HG02973 (cell line): ENCODE measurements at regions not wholly inside any gene's neighbourhood (a gene's known extent, or its start where the extent isn't known, plus 50 kb on each side); places are given as distances from the start of the nearest gene placed in this dataset.
"Not testable (repeated sequence)": the region's sequence is repeated elsewhere in the genome, so short reads cannot be mapped to it uniquely, and the experiment has no call there.

ENCODE experiments used
- ATAC-seq: cut with Tn5 transposase; IDR thresholded peaks from one replicate; pipeline ENCODE4 v1.9.1; 2021; ENCODE audit warnings: moderate library complexity; ENCODE audit not compliant: unreplicated experiment

- no peak for ATAC-seq
Observed at GRCh38 chr11:106152013-106152412, 74.6 kb downstream of the AASDHPPT start.

DNA sequence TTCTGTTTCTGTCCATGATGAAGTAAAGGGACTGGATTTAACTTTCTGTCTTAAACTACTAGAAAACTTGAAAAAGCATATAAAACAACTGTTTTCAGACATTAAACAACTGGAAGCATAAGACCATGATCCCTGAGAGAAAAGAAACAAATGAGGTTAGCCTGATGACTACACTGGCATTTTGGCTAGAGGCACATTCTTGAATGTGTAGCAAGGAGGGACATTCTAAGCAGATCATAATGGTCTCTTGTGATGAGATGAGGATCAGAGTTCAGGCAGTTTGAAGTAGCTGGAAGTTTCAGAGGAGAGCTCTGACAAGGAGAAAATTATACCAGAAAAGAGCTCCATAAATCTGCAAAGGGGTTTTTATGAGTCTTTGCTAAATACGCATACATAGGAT is 75.4 kb downstream of the AASDHPPT start:
- ATAC-seq = no peak

DNA sequence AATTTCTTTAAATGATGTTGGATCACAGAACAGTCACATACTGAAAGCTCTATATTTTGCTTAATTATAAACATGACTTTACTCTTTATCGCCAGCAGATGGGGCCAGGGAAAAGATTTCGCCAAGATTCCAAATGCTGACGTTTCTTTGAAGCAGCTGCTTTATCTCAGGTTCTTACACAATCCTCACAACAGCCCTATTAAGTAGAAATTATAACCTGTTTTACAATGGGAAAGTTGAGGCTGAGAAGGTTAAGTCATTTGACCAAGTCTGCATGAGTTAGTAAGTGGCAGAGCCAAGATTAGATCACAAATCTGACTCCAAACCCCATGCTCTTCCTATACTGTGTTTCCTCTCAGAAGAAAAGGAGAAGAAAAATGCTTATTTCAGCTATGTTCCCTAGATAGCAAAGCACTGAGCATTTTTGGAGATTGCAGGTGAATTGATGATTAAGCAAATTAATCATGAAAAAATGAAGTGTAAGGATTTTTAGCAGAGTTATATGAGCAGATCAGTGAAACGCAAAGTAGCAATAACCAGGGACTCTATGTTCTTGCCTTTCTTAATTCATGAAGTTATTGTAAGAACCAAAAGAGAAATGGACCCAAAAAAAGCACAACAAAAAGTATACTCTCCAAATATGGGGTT is 79.0 kb downstream of the AASDHPPT start:
- ATAC-seq = peak; percentile 59

GRCh38 chr11:106158406-106158805 is 80.9 kb downstream of the AASDHPPT start:
- ATAC-seq = no peak

DNA sequence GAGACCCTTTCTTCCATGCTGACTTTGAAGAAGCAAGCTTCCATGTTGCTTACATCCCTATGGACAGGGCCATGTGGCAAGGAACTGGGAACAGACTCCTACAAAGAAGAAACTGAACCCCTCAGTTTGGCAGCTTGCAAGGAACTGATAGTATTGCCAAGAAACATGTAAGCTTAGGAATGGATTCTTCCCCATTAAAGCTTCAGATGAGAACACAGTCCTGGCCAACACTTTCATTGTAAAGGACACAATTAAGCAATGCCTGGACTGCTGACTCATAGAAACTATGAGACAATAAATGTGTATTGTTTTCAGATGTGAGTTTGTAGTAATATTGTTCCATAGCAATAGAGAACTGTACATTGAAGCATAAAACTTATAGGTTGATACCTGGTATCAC is 82.4 kb downstream of the AASDHPPT start:
- ATAC-seq = no peak

DNA sequence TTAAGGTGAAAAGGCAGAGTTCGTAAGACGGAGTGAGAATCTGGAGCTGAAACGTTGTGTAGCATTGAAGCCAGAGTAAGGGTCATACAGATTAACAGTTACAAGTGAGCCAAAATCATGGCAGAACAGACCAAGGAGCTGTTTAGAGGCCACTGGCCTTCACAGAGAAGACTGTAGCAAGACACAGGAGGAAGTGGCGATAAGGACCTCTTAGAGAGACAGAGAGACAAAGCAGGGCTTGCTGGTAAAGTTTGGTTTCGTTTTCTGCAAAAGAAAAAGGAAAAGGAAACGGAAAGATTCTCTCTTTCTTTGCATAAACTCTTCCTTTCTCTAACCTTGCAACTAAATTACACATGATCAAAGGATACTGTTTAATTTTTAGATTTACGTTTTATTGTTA is 83.0 kb downstream of the AASDHPPT start:
- ATAC-seq = no peak

DNA sequence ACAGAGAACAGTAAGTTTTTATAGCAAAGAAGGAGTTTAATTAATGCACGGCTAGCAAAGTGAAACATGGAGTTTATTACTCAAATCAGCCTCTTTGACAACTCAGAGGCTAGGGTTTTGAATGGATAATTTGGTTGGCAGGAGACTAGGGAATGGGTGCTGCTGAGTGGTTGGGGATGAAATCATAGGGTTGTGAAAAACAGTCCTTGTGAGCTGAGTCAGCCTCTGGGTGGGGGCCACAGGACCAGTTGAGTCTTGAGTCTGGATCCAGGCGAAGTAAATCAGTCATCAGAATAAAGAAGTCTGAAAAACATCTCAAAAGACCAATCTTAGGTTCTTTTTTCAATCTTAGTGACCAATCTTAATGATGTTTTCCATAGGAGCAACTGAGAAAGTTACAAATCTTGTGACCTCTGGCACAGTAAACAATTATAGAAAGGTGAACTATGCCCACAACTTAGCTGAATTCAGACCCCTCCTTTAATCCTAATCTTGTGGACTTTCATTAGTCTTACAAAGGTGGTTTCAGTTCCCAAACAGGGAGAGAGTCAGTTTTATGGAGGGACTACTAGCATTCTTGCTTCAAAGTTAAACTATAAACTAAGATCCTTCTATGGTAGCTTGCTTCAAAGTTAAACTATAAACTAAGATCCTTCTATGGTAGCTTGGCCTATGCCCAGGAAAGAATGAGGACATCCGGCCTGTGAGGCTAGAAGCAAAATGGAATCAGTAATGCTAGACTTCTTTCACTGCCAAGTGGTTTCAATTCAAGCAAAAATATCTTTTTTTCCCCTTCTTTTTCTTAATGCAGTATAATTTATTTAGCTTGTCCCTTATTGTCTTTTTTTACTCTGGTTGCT is 84.5 kb downstream of the AASDHPPT start:
- ATAC-seq = no peak

- no peak for ATAC-seq
Observed at GRCh38 chr11:106167085-106167484, 89.6 kb downstream of the AASDHPPT start.

- ATAC-seq = no peak
Observed at GRCh38 chr11:106172386-106172991, 95.0 kb downstream of the AASDHPPT start.

GRCh38 chr11:106173291-106173690 is 95.8 kb downstream of the AASDHPPT start:
- ATAC-seq = no peak

- not testable (repeated sequence) for ATAC-seq
Observed at GRCh38 chr11:106174003-106174402, 96.5 kb downstream of the AASDHPPT start.

DNA sequence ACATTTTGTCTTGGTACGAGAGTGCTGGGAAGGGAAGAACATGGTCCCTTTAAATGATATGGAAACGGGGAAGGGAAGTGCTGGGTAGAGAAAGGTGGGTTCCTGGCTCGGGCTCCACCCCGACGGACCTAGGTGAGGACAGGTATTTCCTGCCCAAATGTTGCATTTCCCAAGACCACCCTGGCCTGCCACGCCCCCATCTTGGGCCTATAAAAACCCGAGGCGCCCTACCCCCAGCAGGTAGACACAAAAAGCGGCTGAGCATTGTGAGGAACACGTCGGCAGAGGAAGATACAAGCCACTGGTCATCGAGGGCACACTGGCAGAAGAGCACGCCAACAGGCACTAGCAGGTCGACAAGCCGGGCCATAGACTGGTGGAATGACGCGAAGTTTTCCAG is 99.4 kb downstream of the AASDHPPT start:
- no peak for ATAC-seq

GRCh38 chr11:106177311-106177710 is 99.8 kb downstream of the AASDHPPT start:
- ATAC-seq = no peak

DNA sequence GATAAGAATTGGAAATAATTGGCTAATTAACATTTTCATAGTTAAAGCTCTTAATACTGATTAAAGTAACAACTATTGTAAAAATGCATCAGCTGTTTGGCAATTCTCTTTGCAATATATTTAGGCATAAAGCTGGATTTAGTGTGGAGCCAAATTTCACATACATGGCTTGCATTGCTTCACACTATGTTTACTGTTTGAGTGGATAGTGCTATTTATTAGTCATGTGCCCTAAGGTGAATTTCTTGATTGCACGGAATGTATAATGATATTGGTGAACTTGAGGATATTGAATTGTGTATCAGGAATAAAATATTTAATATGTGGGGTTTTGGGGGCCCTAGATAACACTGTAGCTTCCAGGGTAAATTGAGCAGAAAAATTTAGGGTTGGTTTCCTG is 100.9 kb downstream of the AASDHPPT start:
- no peak for ATAC-seq

- ATAC-seq = no peak
Observed at GRCh38 chr11:106179048-106179447, 101.6 kb downstream of the AASDHPPT start.

DNA sequence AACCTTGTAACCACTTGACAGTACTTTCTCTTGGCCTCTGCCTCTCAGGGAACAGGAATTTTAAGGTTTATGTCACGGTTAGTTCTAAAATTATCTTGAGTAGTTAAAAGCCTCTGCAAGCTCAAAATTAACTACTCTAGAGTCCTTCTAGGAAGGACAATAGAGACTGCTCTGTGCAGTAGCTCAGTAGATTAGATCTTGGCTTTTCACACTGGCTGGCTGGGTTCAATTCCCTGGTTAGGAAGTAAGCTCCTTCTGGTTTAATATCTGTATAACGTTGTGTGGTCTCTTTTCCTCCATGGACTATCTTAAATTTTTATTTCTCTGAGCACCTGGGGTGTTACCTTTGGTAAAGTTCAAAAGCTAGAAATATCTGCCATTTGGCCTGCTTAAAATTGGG is 109.2 kb downstream of the AASDHPPT start:
- no peak for ATAC-seq

DNA sequence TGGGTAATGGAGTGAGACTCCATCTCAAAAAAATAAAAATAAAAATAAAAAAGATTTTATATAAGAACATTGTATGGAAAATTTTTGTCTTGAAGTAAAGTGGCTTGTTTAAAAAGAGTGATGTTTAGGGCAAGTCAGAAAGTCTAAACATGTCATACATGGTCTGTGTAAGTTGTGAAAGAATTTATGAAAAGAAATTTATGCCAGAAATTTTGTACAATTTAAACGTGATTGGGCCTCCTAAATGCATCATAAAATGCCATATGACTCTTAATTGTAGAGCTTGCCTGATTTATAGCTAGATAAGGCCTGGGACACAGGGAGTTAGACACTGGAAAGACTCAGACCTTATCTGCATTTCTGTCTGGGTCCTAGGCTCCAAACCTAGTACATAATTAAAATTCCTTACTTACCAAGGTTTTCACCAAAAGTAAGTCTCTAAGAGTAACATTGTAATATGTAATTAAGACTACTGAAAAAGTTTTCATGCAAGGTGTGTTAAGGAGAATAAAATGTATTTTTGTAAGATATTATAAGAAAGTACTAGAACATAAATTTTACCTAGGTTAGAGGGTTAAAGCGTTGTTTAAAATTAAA is 110.5 kb downstream of the AASDHPPT start:
- no peak for ATAC-seq

DNA sequence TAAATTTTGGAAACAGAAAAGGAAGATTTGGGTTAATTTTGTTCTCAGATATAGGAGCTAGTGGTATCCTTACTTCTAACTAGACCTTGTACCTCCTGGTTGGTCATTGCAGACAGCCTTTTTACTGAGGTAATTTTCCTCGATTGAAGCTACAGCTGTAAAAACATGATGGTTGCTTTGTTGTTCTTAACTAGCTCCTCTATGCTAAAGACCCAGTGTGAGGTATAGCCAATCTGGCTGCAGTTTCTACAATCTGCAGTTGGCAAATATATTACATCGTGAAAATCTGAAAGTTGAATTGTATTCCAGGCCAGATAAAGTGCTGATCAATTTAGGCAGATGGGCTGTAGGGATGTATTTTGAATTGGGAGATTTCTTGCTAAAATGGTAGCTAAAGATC is 116.5 kb downstream of the AASDHPPT start:
- no peak for ATAC-seq

GRCh38 chr11:106197438-106197837 is 120.0 kb downstream of the AASDHPPT start:
- no peak for ATAC-seq

- no peak for ATAC-seq
Observed at GRCh38 chr11:106202935-106203620, 125.6 kb downstream of the AASDHPPT start.

GRCh38 chr11:106208760-106209159 is 131.3 kb downstream of the AASDHPPT start:
- no peak for ATAC-seq
